Panc1 (cell line): ENCODE measurements at regions not wholly inside any gene's neighbourhood (a gene's known extent, or its start where the extent isn't known, plus 50 kb on each side); places are given as distances from the start of the nearest gene placed in this dataset.

Experiments used
- ATAC-seq: fragments of 200-7000 bp; cut with Tn5 transposase; 2 replicates; pipeline ENCODE4 v1.9.1; 2020; ENCODE audit warnings: mild to moderate bottlenecking, moderate library complexity
- BruUV-seq: library from RNA; stranded (reverse); fragments of 400-500 nt; replicated peaks from 2 replicates; lab custom pipeline; 2021; lab: Mats Ljungman, UMichigan
- CTCF ChIA-PET: fragments of 300-600 bp; sonication (Branson Sonifier 250); formaldehyde crosslinking; loops from one replicate; lab custom pipeline; 2022; ENCODE audit warnings: antibody characterized with exemption; lab: Charles Lee
- POLR2A ChIA-PET: fragments of 300-600 bp; sonication (Branson Sonifier 250); formaldehyde crosslinking; loops from one replicate; lab custom pipeline; 2022; ENCODE audit warnings: antibody characterized with exemption; lab: Charles Lee
- DNase-seq: peaks from one replicate; pipeline ENCODE4 v3.0.0-alpha.2; 2010; ENCODE audit warnings: low read depth, low spot score
- H3K27ac ChIP-seq: 2 replicates; pipeline ENCODE4 v1.5.1; 2011; ENCODE audit warnings: mild to moderate bottlenecking, low read length, inconsistent platforms
- H3K27me3 ChIP-seq: fragments of 200-500 bp; sonication (Bioruptor generic); 2 replicates; pipeline ENCODE4 v1.6.0; 2014; ENCODE audit warnings: low read length, inconsistent platforms; ENCODE audit not compliant: control insufficient read depth, insufficient read depth
- H3K36me3 ChIP-seq: fragments of 200-500 bp; sonication (Bioruptor generic); 2 replicates; pipeline ENCODE4 v1.5.1; 2014; ENCODE audit warnings: inconsistent platforms, mild to moderate bottlenecking, low read length, moderate library complexity; ENCODE audit not compliant: control insufficient read depth, insufficient read depth
- H3K4me1 ChIP-seq: 2 replicates; pipeline ENCODE4 v1.5.1; 2011; ENCODE audit warnings: inconsistent platforms, mild to moderate bottlenecking, low read length, moderate library complexity; ENCODE audit not compliant: control insufficient read depth, insufficient read depth
- H3K4me3 ChIP-seq, 2 experiments: 2 replicates each; pipeline ENCODE4 v1.5.1; 2011 to 2012; ENCODE audit warnings: low read depth in 2 of 2, low read length in 2 of 2, mild to moderate bottlenecking in 2 of 2, inconsistent platforms in 1 of 2, moderate library complexity in 1 of 2
- H3K9me3 ChIP-seq: fragments of 200-500 bp; sonication (Bioruptor generic); 2 replicates; pipeline ENCODE4 v1.5.1; 2014; ENCODE audit warnings: low read depth, mild to moderate bottlenecking, inconsistent platforms, low read length, moderate library complexity; ENCODE audit not compliant: control insufficient read depth, insufficient read depth
- CTCF ChIP-seq: fragments of 450-650 bp; IDR thresholded peaks from 2 replicates; pipeline ENCODE4 v1.5.1; 2017; ENCODE audit warnings: mild to moderate bottlenecking
- POLR2AphosphoS5 ChIP-seq: IDR thresholded peaks from 2 replicates; pipeline ENCODE4 v1.6.1; 2012; ENCODE audit warnings: mild to moderate bottlenecking, low read depth, low read length, moderate library complexity
- REST ChIP-seq, 2 experiments: IDR thresholded peaks; 2 replicates each; pipeline ENCODE4 v1.6.1; 2011 to 2012; ENCODE audit warnings: low read depth in 2 of 2, control low read depth in 1 of 2, low read length in 1 of 2, mild to moderate bottlenecking in 1 of 2, moderate library complexity in 1 of 2; ENCODE audit not compliant: insufficient read depth in 1 of 2
- SIN3A ChIP-seq: IDR thresholded peaks from 2 replicates; pipeline ENCODE4 v1.6.1; 2012; ENCODE audit warnings: low read depth, mild to moderate bottlenecking, low read length, moderate library complexity, borderline replicate concordance; ENCODE audit not compliant: insufficient read depth
- TCF7L2 ChIP-seq: IDR thresholded peaks from 2 replicates; pipeline ENCODE4 v1.6.1; 2011; ENCODE audit warnings: mild to moderate bottlenecking, low read depth, low read length, inconsistent platforms
- in situ Hi-C: cut with HindIII; loops from 2 replicates; pipeline ENCODE4 v1.10.0; 2016; ENCODE audit warnings: low sequenced_read_pairs, low pct_unique_long_range_greater_than_20kb
- intact Hi-C: fragments of 100-400 bp; cut with micrococcal nuclease; formaldehyde crosslinking; loops from one replicate; pipeline ENCODE4 v1.10.0; 2022; ENCODE audit not compliant: unreplicated experiment

- Histone ChIP-seq H3K4me3 (no peak overlapping the region), H3K36me3 (no peaks in the 10 kb centered on the region), H3K9me3 (no peaks in the 10 kb centered on the region), H3K4me1 (no peaks in the 10 kb centered on the region), H3K27ac (no peak overlapping the region), H3K27me3 (no peaks in the 10 kb centered on the region)
- CTCF ChIA-PET = no interaction called here
- no TSS peak for BruUV-seq
- TF ChIP-seq REST (IDR thresholded peaks at IDR 0.05; ENCODE audit: insufficient read depth in 1 of 2, low read depth in 2 of 2, low read length in 1 of 2) (no peak), SIN3A (no peak), TCF7L2 (no peak), POLR2AphosphoS5 (no peak), CTCF (no peak)
- intact Hi-C loops (no loop called here), in situ Hi-C loops (no loop called here)
- DNase-seq (no peak), ATAC-seq (no peak)
- POLR2A ChIA-PET = no interaction called here
Observed at GRCh38 chr13:104309431-104309830, 1243.2 kb upstream of the SLC10A2 start.

GRCh38 chr13:104301171-104301975 is 1235.2 kb upstream of the SLC10A2 start:
- POLR2A ChIA-PET = no interaction called here
- Histone ChIP-seq H3K9me3 (no peaks in the 10 kb centered on the region), H3K4me1 (no peaks in the 10 kb centered on the region), H3K27me3 (no peaks in the 10 kb centered on the region), H3K4me3 (no peak overlapping the region), H3K36me3 (no peaks in the 10 kb centered on the region), H3K27ac (no peak overlapping the region)
- no TSS peak for BruUV-seq
- CTCF ChIA-PET = no interaction called here
- in situ Hi-C loops (no loop called here), intact Hi-C loops (no loop called here)
- no peak for ATAC-seq
- TF ChIP-seq POLR2AphosphoS5 (no peak), TCF7L2 (no peak), CTCF (no peak), SIN3A (no peak), REST (IDR thresholded peaks at IDR 0.05; ENCODE audit: insufficient read depth in 1 of 2, low read depth in 2 of 2, low read length in 1 of 2) (no peak)
- DNase-seq = no peak
